Activated CD4-positive, alpha-beta T cell treated with anti-CD3 and anti-CD28 coated beads, Interleukin-10, Interleukin-2, amounts not matched to agents 100 ng/mL and 50 ng/mL, durations not matched to agents 16 hours and 8 hours (primary cell): ENCODE measurements at regions not wholly inside any gene's neighbourhood (a gene's known extent, or its start where the extent isn't known, plus 50 kb on each side); places are given as distances from the start of the nearest gene placed in this dataset.

Experiments
- DNase-seq: peaks from one replicate; pipeline ENCODE4 v3.0.0-alpha.2; 2020

DNA sequence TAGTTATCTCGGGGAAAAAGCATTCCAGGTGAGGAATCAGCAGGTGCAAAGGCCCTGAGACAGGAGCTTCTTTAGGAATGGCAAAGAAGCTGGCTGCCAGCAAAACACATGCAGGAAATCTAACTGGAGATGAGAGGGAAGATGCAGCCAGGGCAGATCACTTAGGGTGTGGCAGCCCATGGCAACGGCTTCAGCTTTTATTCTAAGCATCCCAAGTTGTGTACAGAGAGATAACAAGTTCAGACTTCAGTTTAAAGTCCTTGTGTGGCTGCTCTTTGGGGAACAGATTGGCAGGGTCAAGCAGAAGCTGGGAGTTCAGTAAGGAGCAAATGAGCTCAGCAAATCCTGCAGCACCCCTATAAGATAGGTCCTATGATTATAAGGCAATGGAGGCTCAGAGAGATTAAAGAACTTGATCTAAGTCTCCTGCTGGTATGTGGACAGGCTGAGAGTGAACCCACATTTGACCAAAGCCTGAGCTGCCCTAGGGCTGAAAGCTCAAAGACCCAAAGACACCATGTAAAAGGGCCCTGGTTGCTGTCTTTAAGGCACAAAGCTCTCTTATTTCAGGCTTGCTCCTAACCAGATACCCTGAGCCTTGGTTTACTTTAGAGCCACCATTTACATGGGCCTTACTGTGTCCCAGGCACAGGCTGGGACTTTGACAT, 466.8 kb downstream of the SOX6 start:
- DNase-seq: no peak

DNA sequence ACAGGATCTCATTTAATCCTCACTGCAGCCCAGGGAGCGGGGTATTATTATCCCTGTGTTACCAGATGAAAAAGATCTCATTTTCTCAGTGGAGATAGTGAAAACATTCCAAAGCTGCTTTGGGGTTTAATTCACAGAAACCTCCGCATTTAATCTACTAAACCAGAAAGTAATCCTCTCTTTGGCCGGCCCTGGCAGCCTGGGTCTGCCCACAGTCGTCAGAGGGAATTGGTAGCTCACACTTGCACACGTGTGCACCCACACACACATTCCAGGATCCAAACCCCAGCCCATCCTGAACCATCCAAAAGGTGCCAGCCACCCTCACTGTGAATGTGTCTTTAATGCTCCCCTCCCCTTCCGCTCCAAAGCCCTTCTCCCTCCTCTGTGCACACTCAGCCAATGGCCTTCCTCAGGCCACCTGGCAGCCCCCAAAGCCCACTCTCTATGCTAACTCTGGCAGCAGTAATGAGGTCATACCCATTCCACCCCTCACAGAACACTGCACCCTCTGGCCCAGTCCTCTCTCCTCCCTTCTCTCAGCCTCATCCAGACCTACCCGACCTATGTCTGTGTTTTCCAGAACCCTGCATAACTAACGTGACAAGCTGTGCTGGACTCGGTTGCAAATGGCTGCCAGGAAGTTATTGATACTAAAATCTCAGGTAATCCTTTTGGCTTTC, 466.2 kb downstream of the SOX6 start:
- no peak for DNase-seq

DNA sequence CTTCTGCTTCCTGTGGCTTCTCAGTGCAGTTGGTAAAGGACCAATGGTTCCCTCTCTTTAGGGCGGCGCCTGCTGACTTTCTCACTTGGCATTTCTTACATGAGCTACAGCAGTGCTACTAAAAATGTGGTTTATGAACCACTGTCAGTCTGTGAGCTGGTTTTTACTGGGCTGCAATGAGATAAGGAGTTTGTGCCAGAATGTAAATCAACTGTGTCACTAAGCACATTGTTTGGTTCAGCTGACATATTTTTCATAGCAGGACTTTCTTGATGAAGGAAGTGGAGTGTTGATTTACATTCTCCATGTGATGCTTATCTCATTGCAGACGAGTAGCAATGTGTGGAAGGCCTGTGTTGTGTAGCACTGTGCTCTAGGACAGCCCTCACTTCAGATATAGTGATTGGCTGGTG, 463.3 kb downstream of the SOX6 start:
- DNase-seq: no peak

DNA sequence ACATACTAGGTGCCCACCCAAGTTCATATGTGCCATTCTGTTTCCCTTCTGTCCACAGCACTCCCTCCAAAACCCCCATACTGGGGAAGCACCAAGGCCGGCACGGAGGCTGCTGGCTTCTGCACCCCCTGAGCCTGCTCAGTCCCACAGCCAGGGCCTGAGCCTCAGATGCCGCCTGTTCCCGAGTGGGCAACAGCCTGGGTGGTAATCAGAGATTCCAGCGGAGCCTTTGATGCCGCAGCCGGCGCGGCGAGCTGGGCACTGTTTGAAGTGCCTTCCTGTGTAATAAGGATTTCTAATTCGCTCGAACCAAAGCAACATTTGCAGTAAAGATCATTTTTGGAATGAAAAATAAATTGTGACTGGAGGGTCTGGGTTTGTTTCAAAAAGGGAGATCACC, 460.3 kb downstream of the SOX6 start:
- no peak for DNase-seq

DNA sequence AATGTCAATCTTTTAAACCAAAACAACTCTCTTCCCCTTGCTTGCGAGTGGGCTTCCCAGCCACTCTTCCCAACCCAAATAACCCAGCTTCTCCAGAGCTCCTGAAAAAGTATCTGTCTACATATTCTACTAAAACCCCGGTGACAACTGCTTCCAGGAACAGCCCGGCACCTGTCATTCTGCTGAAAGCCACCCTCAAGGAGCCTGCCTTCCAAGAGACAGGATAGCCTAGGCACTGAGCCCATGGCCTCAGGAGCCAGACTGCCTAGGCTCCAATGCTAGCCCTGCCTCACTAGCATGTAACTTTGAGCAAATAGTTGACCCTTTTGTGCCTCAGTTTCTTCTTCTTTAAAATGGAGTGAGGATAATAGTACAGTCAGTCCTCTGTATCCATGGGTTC, 459.8 kb downstream of the SOX6 start:
- no peak for DNase-seq

DNA sequence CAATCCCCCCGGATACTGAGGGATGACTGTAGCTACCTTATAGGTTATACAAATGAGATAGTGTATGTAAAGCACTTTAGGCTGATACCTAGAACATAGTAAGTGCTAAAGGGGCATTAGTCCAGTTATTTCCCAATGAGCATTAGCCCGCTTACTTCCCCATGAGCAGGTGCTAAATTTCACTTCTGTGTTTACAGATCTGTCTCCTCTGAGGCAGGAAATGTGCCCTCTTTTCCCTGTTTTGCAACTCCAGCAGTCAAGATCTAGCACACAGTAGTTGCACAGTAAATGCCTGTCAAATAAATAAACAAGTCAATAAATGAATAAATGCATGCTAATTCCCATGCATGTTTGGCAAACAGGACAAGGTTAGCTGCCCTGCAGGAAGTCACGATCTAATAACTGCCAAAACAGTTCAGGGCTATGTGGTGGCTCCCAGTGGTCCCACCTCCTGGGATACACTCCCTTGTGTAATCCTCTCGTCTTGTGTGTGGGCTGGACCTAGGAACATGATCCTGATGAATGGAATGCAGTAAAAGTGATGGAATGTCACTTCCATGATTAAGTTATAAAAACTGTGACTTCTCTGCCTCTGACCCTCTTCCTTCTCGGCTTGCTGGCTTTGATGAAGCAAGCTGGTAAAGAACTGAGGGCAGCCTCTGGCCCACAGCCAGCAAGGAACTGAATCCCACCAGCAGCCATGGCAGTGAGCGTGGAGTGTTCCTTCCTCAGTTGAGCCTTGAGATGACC, 459.0 kb downstream of the SOX6 start:
- DNase-seq: no peak

DNA sequence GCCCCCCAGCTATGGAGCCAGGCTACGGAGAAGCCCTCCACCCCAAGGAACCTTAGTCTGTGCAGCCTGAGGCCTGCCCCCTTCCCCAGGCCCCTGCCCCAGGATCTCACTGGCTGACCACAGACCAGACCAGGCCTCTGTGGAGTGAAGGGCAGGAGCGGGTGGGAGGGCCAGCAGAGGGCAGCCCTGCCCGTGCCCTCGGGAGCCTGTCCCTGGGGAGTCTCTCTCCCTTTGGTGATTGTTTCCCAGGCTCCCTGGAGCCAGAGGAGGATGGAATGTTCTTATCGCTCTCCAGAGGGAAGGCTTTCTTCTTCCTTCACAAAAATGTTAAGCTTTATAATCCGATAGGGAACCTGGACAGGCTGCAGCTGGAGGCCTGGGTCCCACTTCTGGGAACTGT, 455.3 kb downstream of the SOX6 start:
- DNase-seq: no peak

DNA sequence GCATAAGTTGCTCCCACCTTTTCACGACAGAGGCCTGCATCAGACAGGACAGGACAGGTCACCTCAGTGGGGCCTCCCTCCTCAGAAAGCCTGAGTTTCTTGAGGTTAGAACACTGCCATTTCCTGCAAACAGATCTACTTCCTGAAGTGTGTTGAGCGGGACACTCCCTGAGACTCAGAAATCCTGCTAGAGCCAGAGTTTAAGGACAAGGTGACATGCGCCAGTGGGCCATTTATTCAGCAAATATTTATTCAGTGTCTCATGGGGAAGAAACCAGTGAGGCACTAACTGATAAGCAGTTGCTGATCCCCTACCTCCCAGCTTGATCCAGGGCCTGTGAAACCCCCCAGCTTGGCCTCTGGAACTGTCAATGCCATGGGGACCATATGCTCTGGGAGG, 454.6 kb downstream of the SOX6 start:
- DNase-seq: no peak

DNA sequence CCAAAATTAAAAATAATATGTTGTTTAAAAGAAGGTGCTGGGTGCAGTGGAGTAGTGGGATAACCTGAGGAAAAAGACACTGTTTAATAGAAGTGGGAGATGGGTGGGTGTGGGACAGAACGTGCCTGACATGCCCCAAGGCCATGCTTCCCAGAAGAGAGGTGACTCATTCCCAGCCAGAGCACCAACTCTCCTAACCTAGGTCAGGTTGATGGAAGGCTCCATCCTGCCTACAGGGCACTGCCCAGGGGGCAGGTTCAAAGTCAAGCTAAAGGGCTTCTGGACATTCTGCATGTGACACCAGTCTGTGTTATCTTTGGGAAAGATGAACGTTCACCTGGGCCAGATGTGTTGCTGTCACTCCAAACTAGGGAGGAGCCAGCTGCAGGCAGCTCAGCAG, 453.1 kb downstream of the SOX6 start:
- DNase-seq: no peak

DNA sequence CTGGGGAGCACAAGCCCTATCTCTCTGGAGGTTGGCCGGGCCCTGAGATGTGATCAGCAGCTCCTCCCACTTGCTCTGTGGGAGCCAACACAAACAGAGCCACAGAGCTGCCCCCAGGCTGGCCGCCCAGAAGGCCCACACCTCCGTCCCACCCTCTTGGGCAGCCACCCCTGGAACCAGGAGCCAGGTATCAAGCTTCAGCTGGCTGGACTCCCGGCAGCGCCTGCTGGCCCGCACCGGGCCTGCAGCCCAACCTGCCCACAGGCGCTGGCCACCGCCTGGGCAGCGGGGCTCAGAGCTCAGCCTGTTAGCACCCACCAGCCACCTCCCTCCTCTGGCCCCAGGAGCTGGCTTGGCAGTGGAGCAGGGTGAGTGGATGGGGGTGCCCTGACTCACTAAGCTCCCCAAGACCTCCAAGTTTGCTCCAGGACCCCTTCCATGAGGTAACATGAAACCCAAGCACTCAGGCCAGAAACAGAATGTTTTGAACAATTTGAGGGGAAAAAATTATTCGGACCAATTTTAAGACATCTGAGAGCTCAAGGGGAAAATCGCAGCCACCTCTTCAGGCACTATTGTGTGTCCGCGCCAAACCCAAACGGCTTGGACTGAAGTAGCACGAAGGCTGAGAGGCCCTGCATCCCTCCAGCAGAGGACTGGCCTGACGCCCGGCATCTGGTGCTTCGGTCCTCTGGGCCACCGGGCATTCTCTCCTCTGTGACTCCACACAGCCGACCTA, 450.8 kb downstream of the SOX6 start:
- no peak for DNase-seq

DNA sequence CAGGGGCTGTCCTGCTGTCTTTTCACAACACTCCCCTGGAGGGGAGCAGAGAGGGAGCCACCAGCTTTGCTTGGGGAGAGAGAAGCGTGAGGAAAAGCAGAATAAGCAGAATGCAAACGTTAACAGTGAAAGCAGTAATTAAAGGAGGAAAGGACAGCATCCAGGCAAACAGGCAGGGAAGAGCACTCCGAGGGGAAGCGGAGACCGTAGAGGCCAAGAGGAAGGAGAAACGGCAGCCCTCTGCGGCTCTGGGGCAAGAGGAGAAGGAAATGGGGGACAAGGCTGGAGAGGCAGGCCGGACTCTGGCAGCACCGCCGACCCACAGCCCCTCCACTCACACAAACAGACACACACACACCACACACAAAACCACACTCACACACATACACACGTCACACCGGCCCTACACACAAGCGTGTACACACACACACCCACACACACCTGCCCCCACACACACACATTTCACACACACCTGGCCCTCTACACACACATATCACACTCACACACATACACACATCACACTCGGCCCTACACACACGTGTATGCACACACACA, 449.8 kb downstream of the SOX6 start:
- DNase-seq: no peak

DNA sequence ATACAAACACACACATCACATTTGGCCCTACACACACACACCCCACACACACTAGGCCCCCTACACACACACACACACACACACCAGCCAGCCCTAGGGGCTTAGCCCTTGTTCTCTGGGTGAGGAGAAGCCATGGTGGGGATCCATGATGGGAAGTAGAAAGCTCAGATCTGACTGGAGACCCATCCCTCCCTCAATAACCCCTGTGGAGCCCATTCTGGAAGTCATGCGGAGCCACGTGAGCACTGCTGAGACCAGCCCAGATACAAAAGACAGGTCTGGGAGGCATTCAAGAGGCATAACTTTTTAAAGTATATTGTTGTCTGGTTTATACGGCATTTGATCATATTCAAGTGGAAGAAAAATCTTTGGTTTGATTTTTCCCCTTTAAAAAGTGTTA, 448.5 kb downstream of the SOX6 start:
- DNase-seq: no peak

DNA sequence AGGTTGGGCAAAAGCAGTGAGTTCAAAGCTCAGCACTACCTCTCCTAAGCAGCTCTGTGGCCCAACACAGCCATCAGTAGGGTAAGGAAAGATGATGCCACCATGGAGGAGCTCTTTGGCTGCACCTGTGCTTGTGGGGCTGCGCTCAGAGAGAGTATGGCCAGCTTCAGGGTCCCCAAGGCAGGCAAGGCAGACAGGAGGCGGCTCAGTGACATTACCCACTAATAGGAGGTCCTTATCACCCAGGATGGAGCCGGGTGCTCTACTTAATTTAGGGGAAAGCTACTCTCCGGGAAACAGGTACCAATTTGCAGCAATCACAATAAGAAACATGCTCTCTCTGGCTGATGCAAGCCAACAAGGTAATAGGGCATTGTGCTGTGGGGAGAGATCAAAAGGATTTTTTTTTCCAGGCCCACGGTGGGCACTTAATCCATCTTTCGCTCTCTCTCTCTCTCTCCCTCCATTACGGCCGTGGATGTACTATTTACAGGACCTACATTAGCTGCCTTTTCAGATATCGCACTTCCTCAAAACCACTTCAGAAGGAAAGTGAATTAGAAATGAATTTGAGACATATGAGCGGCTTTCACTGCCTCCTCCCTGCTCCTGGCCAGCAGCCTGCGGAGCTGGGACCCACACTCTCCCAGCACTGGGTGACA, 446.3 kb downstream of the SOX6 start:
- DNase-seq: no peak

DNA sequence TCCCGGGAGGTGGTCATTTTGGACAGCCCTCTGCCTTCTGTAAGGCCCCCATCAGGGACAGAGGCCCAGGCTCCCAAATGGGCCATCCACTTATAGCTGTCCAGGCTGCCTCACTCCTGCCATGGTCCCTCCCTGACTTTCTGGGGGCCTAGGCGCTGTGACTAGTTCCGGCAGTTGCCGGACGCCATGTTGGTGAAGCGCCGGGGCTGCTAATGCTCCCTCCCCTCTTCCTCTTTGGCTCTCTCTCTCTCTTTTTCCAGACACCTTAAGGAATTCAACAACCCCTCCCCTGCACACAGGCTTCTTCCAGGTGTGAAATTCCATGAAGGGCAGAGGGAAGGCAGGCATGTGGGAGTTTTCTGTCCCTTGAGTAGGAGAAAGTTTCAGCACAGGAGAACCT, 445.6 kb downstream of the SOX6 start:
- no peak for DNase-seq

DNA sequence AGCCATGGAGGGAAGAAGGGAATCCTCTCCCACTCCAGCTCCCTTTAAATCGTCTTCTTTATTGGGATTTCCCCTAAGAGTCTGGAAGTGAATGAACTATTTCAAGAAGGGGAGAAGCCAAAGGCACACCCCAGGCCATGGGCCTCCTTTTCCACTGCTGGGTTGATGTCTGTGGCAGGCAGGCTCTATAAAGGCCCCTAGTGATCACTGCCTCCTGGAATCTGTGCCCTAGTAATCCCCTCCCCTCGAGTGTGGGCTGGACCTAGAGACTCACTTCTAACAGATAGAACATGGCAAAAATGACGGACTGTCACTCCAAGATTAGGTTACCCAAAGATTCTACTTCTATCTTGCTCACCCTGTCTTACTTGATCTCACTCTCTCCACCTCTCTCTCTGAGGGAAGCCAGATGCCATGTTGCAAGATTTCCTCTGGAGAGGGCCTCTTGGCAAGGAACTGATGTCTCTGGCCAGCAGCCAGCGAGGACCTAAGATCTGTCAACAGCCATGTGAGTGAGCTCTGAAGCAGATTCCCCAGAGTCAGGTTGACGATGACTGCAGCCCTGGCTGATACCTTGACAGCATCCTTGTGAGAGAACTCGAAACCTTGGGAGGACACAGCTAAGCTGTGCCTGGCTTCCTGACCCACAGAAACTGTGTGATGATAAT, 444.8 kb downstream of the SOX6 start:
- no peak for DNase-seq

DNA sequence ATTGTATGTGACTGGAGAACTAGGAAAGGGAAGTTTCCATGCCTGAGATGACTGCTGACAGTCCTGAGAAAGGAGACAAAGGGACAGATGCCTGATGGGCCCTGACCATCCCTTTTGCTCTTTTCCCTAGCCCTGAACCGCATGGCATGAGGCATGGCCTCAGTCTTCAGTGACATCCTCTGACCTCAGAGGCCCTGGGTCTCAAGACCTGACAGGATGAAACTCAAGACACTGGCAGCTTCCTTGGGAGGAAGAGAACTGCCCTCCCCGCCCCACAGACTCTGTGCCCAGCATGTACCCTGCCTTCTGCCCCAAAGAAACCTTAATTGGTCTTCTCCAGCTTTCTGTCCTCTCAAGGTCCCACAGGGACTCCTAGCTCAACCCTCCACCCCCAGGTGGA, 444.1 kb downstream of the SOX6 start:
- DNase-seq: no peak

DNA sequence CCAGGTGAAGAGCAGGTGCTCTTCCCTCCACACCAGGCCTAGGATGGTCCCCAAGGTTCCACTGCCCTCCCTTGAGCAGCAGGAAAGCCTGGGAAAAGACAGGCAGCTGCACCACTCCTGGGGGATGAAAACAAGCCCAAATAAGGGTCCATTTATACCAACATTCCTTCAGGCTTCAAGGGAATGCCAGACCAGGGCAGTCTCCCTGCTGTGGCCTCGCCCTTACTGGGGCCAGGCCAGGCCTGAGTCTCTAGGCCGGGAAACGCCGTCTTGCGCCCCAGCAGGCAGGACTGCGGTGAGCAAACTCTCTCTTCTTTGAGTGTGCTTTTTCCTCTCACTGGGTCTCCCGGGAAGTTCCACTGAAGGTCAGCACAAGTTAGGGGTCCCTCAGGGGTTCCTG, 443.5 kb downstream of the SOX6 start:
- no peak for DNase-seq

DNA sequence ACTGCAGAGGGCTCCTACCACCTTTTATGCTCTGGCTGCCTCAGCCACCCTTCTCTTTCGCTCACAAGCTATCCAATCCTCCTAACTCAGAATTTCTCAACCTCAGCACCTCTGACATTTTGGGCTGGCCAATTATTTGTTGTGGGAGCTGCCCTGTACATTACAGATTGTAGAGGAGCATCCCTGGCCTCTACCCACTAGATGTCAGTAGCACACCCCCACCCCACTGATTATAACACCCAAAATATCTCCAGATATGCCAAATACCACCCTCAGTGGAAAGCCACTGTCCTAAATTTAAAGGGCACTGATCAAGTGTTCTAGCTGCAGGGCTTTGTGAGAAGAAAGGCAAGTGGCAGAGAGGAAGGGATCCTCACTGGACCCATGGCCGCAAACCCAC, 443.1 kb downstream of the SOX6 start:
- DNase-seq: no peak
